MM.1S (cell line): ENCODE measurements at regions not wholly inside any gene's neighbourhood (a gene's known extent, or its start where the extent isn't known, plus 50 kb on each side); places are given as distances from the start of the nearest gene placed in this dataset.

Experiments used
- CTCF ChIP-seq: fragments of 300-600 bp; sonication (generic); IDR thresholded peaks from 2 replicates; pipeline ENCODE4 v1.5.1; 2016; ENCODE audit warnings: antibody characterized with exemption, low read length, mixed read lengths
- EZH2 ChIP-seq: fragments of 300-600 bp; sonication (generic); optimal IDR thresholded peaks from 2 replicates; pipeline ENCODE3; 2017; ENCODE audit warnings: low read depth, mild to moderate bottlenecking, antibody characterized with exemption, low read length, mixed read lengths
- EZH2phosphoT487 ChIP-seq: fragments of 300-600 bp; sonication (generic); IDR thresholded peaks from 2 replicates; pipeline ENCODE4 v1.6.1; 2018; ENCODE audit warnings: antibody characterized with exemption, low read length

GRCh38 chr5:174526177-174526576, 198.2 kb upstream of the MSX2 start:
- TF ChIP-seq CTCF (no peak), EZH2 (no peak), EZH2phosphoT487 (no peak)
